ENCODE measurements at regions not wholly inside any gene's neighbourhood (a gene's known extent, or its start where the extent isn't known, plus 50 kb on each side); places are given as distances from the start of the nearest gene placed in this dataset.

GRCh38 chr14:61631045-61631687 lies 64.1 kb upstream of the HIF1A start:
- TF ChIP-seq CTCF (IDR thresholded peaks at IDR 0.05) (no peak), POLR2A (IDR thresholded peaks at IDR 0.05) (no peak)
